ENCODE measurements at regions not wholly inside any gene's neighbourhood (a gene's known extent, or its start where the extent isn't known, plus 50 kb on each side); places are given as distances from the start of the nearest gene placed in this dataset.

- no peak for TF ChIP-seq CTCF (IDR thresholded peaks at IDR 0.05; ENCODE audit: borderline replicate concordance, extremely low read depth, low read length, poor library complexity, severe bottlenecking)
- no peak for TF ChIP-seq EZH2 (IDR thresholded peaks at IDR 0.05; ENCODE audit: borderline replicate concordance, low read depth, low read length, severe bottlenecking)
Observed at GRCh38 chr9:90960941-90961340, 159.3 kb downstream of the SYK start.

Data from DND-41 (cell line).